Activated T-cell treated with anti-CD3 and anti-CD28 coated beads, Interleukin-2, amount 50 U/mL, for 72 hours (primary cell): ENCODE measurements at regions not wholly inside any gene's neighbourhood (a gene's known extent, or its start where the extent isn't known, plus 50 kb on each side); places are given as distances from the start of the nearest gene placed in this dataset.
"Not testable (repeated sequence)": the region's sequence is repeated elsewhere in the genome, so short reads cannot be mapped to it uniquely, and the experiment has no call there.

Experiments
- ATAC-seq, 2 donors: fragments of 150-1000 bp; cut with Tn5 transposase; replicated peaks in 1 of 2; 2 replicates each; pipeline ENCODE4 v1.10.0; 2021; ENCODE audit warnings: moderate library complexity in 2 of 2, mild to moderate bottlenecking in 1 of 2
- DNase-seq, 2 donors: peaks; one replicate each; pipeline ENCODE4 v3.0.0; 2021 to 2022; ENCODE audit warnings: mixed read lengths in 1 of 2
- H3K27ac Mint-ChIP-seq: one replicate; pipeline ENCODE4 v1.8.0; 2022; ENCODE audit warnings: mild to moderate bottlenecking, moderate library complexity, mixed read lengths
- H3K27me3 Mint-ChIP-seq: one replicate; pipeline ENCODE4 v1.8.0; 2022; ENCODE audit warnings: low read depth, mixed read lengths
- H3K36me3 Mint-ChIP-seq, 2 donors: one replicate each; pipeline ENCODE4 v1.8.0; 2022; ENCODE audit warnings: mixed read lengths in 2 of 2, mild to moderate bottlenecking in 1 of 2; ENCODE audit not compliant: insufficient read depth in 2 of 2
- H3K4me1 Mint-ChIP-seq: one replicate; pipeline ENCODE4 v1.8.0; 2022; ENCODE audit warnings: low read depth, mixed read lengths
- H3K4me3 Mint-ChIP-seq, 2 donors: one replicate each; pipeline ENCODE4 v1.8.0; 2022; ENCODE audit warnings: mild to moderate bottlenecking in 2 of 2, mixed read lengths in 2 of 2, moderate library complexity in 2 of 2
- H3K9me3 Mint-ChIP-seq, 2 donors: one replicate each; pipeline ENCODE4 v1.8.0; 2022; ENCODE audit warnings: mixed read lengths in 2 of 2

DNA sequence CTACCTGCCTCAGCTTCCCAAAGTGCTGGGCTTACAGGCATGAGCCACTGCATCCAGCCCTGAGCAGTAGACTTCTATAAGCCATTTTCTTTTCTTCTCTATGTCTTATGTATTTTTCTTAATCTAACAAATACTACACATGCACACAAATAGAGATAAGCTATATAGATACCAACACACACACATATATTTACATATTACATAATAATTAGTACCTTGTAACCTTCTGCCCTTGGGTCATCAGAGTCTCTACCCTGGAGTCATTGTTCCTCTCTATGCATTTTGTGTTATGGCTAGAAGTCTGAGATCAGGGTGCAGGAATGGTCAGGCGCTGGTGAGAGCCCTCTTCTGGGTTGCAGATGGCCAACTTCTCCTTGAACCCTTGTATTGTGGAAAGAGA is 154.0 kb upstream of the PTPRG start:
- H3K4me3 Mint-ChIP-seq: no peak overlapping the region
- no peak for ATAC-seq
- DNase-seq: no peak

DNA sequence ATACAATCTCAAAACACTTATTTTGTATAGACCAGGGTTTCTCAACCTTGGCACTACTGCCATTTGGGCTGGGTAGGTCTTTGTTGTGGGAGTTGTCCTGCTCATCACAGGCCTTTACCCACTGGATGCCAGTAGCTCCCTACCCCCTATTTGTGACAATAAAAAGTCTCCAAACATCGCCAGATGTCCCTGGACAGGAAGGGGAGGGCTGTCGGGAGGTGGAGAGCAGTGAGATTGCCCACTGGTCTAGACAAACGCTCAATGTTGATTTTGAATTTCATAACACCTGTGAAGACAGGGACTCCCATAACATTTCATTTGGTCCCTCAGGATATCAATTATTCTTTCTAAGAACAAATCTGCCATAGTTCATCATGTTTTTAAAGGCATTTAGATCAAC is 151.7 kb upstream of the PTPRG start:
- no peak overlapping the region for H3K4me3 Mint-ChIP-seq
- ATAC-seq (no peak), DNase-seq (no peak)
- no peaks in the 10 kb centered on the region for H3K36me3 Mint-ChIP-seq
- H3K27me3 Mint-ChIP-seq: peaks cover 25% of the 10 kb centered on the region
- no peak overlapping the region for H3K27ac Mint-ChIP-seq
- peaks cover 0 to 4% of the 10 kb centered on the region in 2 donors for H3K9me3 Mint-ChIP-seq
- no peaks in the 10 kb centered on the region for H3K4me1 Mint-ChIP-seq

More for the DNA sequence above, 154.0 kb upstream of the PTPRG start:
- Mint-ChIP-seq H3K4me1 (no peaks in the 10 kb centered on the region), H3K9me3 (peaks cover 0 to 4% of the 10 kb centered on the region in 2 donors), H3K36me3 (no peaks in the 10 kb centered on the region), H3K27me3 (peaks cover 17% of the 10 kb centered on the region), H3K27ac (no peak overlapping the region)

DNA sequence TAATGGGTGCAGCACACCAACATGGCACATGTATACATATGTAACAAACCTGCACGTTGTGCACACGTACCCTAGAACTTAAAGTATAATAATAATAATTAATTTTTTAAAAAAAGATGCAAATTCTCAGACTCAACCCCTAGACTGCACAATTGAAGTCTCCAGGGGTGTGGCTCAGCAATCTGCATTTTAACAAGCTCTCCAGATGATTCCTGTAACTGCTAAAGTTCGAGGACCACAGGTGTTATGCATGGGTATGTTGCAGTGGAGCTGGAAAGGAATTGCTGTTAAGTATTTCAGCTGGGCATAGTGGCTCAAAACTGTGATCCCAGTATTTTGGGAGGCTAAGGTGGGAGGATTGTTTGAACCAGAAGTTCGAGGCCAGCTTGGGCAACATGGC is 151.0 kb upstream of the PTPRG start:
- not testable (repeated sequence) for H3K9me3 Mint-ChIP-seq, ATAC-seq, H3K36me3 Mint-ChIP-seq, H3K4me3 Mint-ChIP-seq, H3K27ac Mint-ChIP-seq, DNase-seq, H3K4me1 Mint-ChIP-seq
- peaks cover 25% of the 10 kb centered on the region for H3K27me3 Mint-ChIP-seq

DNA sequence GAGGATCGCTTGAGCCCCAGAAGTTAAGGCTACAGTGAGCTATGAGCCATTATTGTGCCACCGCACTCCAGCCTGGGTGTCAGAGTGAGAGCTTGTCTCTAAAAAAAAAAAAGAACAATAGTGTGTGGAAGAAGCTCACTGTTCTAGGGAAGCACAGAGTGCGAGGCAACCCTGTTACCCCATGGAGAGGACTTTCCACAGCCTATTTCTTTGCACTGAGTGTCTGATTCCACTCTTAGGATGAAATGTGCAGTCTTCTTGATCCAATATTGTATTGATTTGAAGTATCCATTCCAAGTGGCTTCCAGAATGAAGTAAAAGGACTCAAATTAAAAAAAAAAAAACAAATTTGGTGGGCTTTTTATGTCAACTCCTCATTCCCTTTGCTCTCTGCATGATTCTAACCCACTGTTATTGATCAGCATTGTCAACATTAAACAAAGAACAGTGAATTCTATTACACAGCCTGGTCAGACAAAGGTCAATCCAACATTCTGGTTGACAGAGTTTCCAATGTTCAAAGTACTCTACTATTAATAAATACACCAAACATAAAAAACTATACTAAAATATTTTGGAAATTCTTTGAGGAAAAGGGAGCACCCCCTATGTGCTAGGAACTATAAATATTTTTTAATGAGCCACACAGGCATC is 150.2 kb upstream of the PTPRG start:
- H3K4me3 Mint-ChIP-seq: no peak overlapping the region
- ATAC-seq (no peak), DNase-seq (no peak)
- H3K27me3 Mint-ChIP-seq: peaks cover 25% of the 10 kb centered on the region
- H3K36me3 Mint-ChIP-seq: no peaks in the 10 kb centered on the region
- no peak overlapping the region for H3K27ac Mint-ChIP-seq
- H3K9me3 Mint-ChIP-seq: peaks cover 0 to 2% of the 10 kb centered on the region in 2 donors
- no peaks in the 10 kb centered on the region for H3K4me1 Mint-ChIP-seq

DNA sequence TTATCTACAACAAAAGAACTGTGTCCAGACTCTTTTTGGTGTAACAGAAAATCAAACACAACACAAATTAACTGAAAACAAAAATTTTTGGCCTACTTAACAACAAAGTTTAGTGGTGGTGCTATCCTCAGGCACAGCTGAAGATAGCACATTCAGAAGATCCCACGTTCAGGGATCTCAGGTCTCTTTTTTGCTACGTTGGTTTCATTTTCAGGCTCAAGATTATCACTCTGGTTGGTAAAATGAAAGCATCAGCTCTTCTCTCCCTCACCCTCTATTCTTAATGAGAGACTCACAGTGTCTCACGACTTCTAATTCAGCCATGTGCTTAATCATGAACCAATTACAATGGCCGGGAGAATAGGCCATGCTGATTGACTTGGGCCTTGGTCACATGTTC is 146.9 kb upstream of the PTPRG start:
- peak in 1 of 2 donors; percentile 39 for ATAC-seq
- no peaks in the 10 kb centered on the region for H3K36me3 Mint-ChIP-seq
- no peak overlapping the region for H3K27ac Mint-ChIP-seq
- H3K9me3 Mint-ChIP-seq: peaks cover 0 to 2% of the 10 kb centered on the region in 2 donors
- peaks cover 18% of the 10 kb centered on the region for H3K27me3 Mint-ChIP-seq
- no peak overlapping the region for H3K4me3 Mint-ChIP-seq
- H3K4me1 Mint-ChIP-seq: no peaks in the 10 kb centered on the region
- no peak for DNase-seq

DNA sequence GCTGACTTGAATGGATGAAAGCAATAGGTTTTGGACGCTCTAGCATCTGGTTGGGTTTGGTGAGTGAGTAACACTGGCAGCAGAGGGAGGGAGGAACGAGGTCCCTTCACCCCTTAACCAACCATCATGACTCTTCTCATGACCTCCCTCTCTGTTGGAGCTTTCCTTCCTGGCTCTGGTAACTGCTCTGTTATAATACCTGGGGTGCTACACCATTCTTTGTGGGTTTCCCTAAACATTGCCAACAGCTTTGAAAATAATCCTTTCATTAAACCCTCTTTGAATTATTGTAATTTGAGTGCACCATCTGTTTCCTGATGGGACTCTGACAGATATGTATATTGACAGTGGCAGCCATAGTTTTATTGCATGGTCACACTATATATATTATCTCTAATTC is 146.2 kb upstream of the PTPRG start:
- H3K4me1 Mint-ChIP-seq: peaks cover 2% of the 10 kb centered on the region
- no peak for ATAC-seq
- H3K27me3 Mint-ChIP-seq: peaks cover 18% of the 10 kb centered on the region
- peaks cover 0 to 2% of the 10 kb centered on the region in 2 donors for H3K9me3 Mint-ChIP-seq
- H3K27ac Mint-ChIP-seq: no peak overlapping the region
- H3K36me3 Mint-ChIP-seq: no peaks in the 10 kb centered on the region
- no peak for DNase-seq
- no peak overlapping the region for H3K4me3 Mint-ChIP-seq

DNA sequence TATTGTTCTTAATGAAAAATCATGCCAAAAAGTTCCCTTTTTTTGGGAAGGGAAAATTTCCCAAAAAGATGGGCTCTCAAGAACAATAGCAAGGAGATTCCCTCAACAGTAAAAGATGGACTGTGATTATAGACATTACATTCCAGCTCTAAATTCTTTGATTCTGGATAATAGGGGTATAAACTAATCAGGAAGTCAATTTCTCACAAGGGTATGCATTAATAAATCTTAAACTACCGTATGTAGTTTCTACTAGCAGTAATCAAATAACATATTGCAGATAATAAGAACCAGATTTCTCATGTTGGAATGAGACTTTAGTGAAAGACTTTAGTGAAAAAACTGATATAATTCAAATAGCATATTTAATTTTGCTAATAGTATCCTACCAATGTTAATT is 144.8 kb upstream of the PTPRG start:
- Mint-ChIP-seq H3K27ac (no peak overlapping the region), H3K4me3 (no peak overlapping the region), H3K36me3 (no peaks in the 10 kb centered on the region), H3K4me1 (peaks cover 6% of the 10 kb centered on the region), H3K27me3 (peaks cover 15% of the 10 kb centered on the region), H3K9me3 (peaks cover 0 to 1% of the 10 kb centered on the region in 2 donors)
- DNase-seq (no peak), ATAC-seq (no peak)

DNA sequence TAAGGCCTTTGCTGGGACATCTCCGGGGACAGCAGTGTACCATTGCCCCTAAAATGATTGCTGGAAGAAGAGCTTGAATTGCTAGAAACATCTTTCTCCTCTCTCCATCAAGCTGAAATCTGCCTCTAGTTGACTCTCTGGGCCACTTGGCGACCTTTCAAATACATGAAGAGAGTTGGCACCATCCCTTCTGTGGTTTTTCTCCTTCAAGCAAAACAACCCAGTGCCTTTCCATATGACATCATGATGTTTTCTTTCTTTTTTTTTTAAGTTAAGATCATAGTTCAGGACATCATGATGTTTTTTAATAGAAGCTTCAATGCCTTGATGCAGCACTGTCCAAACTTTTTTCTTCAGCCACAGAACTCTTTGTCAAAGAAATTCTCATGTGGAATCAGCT is 144.0 kb upstream of the PTPRG start:
- ATAC-seq (no peak), DNase-seq (no peak)
- no peaks in the 10 kb centered on the region for H3K9me3 Mint-ChIP-seq
- H3K36me3 Mint-ChIP-seq: no peaks in the 10 kb centered on the region
- peaks cover 6% of the 10 kb centered on the region for H3K4me1 Mint-ChIP-seq
- H3K4me3 Mint-ChIP-seq: no peak overlapping the region
- no peak overlapping the region for H3K27ac Mint-ChIP-seq
- peaks cover 9% of the 10 kb centered on the region for H3K27me3 Mint-ChIP-seq

DNA sequence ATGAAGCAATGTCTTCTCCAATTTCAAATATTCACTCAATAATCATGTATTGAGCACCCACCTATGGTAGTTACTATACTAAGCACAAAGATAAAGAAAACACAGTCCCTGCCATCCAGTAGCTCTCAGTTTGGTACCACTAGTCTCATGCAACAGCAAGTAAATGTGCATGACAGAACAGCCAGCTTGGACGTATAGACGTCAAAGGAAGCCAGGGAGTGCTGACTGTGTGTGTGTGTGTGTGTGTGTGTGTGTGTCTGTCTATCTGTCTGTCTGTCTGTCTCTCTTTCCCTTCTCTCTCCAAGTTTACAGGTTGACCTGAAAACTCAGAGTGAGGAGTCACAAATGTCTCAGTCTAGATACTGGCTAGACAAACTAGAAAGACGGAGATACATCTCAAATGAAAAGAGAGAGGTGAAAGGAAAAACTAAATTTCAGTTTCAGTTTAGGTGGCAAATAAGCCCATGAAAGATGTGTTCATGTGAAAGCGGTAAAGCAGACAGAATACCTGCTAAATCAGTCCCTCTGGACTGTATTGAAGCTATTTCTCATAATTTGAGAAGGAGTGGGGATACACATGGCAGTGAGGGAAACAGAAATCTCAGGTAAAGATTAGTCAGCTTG is 141.1 kb upstream of the PTPRG start:
- peak; percentile 41 to 70 for ATAC-seq
- H3K27me3 Mint-ChIP-seq: peaks cover 5% of the 10 kb centered on the region

DNA sequence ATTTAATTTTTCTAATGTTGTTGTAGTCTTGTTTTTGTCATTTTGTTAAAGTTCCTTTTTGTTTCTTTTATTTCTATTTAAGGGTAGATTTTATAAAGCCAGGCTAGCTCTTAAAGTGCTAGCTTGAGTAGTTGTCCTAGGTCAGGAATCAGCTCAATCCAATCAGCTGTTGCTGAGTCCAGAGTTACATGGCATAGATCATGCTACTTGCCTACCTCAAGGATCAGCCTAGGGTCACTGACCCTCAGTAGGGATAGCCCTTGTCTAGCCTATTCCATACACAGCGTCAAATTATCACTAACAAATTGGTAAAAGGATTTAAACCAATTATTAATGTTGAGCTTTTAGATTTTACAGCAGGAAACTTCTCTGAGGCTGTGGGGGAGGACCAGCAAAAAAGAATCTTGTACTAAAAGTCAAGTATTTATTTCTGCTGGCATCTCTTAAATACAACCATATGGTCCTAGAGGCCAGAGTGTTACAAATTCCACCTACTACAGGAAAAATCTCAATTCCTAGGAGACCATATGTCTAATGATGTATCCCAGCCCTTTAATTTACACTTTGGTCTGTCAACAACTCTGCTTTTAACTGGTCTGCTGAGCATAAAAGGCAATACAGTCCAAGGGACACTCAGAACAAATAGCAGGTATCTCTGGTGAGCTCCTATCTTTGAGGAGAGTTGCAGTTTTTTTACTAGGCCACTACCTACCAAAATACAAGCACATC is 138.3 kb upstream of the PTPRG start:
- H3K4me3 Mint-ChIP-seq: no peak overlapping the region
- H3K27ac Mint-ChIP-seq: no peak overlapping the region
- H3K4me1 Mint-ChIP-seq: peaks cover 6% of the 10 kb centered on the region
- H3K9me3 Mint-ChIP-seq: no peaks in the 10 kb centered on the region
- no peak for DNase-seq
- H3K36me3 Mint-ChIP-seq: no peaks in the 10 kb centered on the region
- H3K27me3 Mint-ChIP-seq: peaks cover 5% of the 10 kb centered on the region
- no peak for ATAC-seq

More for the DNA sequence above, 141.1 kb upstream of the PTPRG start:
- H3K9me3 Mint-ChIP-seq: no peaks in the 10 kb centered on the region
- H3K4me1 Mint-ChIP-seq: peaks cover 6% of the 10 kb centered on the region
- no peaks in the 10 kb centered on the region for H3K36me3 Mint-ChIP-seq
- peak overlapping the region in 1 of 2 donors; percentile 29 for H3K4me3 Mint-ChIP-seq
- peak in 1 of 2 donors; percentile 1 for DNase-seq
- peak overlapping the region; percentile 12 for H3K27ac Mint-ChIP-seq

DNA sequence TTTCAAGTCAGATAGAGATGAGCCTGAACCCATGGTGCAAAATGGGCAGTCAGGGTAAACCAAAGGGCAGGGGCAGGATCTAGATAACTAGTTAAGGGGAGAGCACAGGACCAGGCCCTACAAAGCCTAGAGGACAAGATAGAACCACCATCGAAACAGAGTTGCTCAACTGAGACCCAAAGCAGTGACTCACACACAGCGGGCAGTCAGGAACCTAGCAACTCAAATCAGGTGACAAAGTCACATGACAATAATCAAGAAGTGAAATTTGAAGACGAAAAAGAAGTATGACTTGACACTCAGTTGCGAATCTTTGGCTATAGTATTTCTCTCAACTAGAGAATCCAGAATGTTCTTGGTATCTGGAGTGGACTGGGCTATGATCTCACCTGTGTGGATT is 136.0 kb upstream of the PTPRG start:
- H3K36me3 Mint-ChIP-seq: no peaks in the 10 kb centered on the region
- H3K27me3 Mint-ChIP-seq: peaks cover 5% of the 10 kb centered on the region
- no peak for ATAC-seq
- no peaks in the 10 kb centered on the region for H3K9me3 Mint-ChIP-seq
- no peak for DNase-seq
- no peak overlapping the region for H3K27ac Mint-ChIP-seq
- H3K4me3 Mint-ChIP-seq: no peak overlapping the region
- H3K4me1 Mint-ChIP-seq: peaks cover 2% of the 10 kb centered on the region

DNA sequence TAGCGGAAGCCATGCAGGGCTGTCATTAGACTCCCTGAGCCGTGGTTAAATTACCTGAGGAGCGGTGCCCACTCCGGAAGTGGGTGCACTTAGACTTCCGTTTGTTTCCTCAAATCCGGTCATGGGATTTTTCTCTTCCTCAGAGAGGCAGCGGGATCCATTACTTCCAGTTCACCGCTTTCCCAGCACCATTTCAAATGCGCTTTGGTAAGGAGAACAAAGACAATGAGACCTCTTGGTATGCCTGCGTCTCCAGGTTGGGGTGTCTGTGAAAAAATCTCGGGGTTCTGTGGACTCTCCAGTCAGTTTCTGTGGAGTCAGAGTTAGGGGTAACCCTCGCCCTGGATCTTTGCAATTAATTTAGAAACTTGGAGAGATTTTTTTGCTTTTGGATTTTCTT is 132.3 kb upstream of the PTPRG start:
- Mint-ChIP-seq H3K9me3 (peaks cover 0 to 1% of the 10 kb centered on the region in 2 donors), H3K27ac (no peak overlapping the region), H3K4me1 (no peaks in the 10 kb centered on the region), H3K36me3 (no peaks in the 10 kb centered on the region), H3K27me3 (no peaks in the 10 kb centered on the region), H3K4me3 (no peak overlapping the region)
- no peak for DNase-seq
- no peak for ATAC-seq

DNA sequence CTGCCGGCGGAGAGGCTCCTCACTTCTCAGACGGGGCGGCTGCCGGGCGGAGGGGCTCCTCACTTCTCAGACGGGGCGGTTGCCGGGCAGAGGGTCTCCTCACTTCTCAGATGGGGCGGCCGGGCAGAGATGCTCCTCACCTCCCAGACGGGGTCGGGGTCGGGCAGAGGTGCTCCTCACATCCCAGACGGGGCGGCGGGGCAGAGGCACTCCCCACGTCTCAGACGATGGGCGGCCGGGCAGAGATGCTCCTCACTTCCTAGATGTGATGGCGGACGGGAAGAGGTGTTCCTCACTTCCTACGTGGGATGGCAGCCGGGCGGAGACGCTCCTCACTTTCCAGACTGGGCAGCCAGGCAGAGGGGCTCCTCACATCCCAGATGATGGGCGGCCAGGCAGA is 126.5 kb upstream of the PTPRG start:
- H3K27me3 Mint-ChIP-seq, H3K4me3 Mint-ChIP-seq, H3K9me3 Mint-ChIP-seq, ATAC-seq, DNase-seq, H3K4me1 Mint-ChIP-seq, H3K36me3 Mint-ChIP-seq, H3K27ac Mint-ChIP-seq: not testable (repeated sequence)
